ENCODE measurements at regions not wholly inside any gene's neighbourhood (a gene's known extent, or its start where the extent isn't known, plus 50 kb on each side); places are given as distances from the start of the nearest gene placed in this dataset.

GRCh38 chr12:103046154-103046553 lies 88.7 kb downstream of the ASCL1 start (continued):
- TF ChIP-seq SIX5 (IDR thresholded peaks at IDR 0.05; ENCODE audit: low read depth, low read length), result no peak

GRCh38 chr12:103050273-103050672 lies 92.8 kb downstream of the ASCL1 start:
- H3K9me3 ChIP-seq (ENCODE audit: insufficient read depth in 2 of 2, low read depth in 1 of 2, low read length in 1 of 2), result no peaks in the 10 kb centered on the region
- no peaks in the 10 kb centered on the region; a peak in 1 of 7 replicates for H3K4me1 ChIP-seq (replicated peaks in 1 of 4; ENCODE audit: control insufficient read depth in 3 of 4, insufficient read depth in 4 of 4, low read length in 3 of 4)
- no peak overlapping the region for H3K56ac ChIP-seq (replicated peaks; ENCODE audit: insufficient read length, low read depth, low read length)
- H3K27me3 ChIP-seq (replicated peaks in 1 of 4; ENCODE audit: control insufficient read depth in 3 of 4, extremely low read depth in 1 of 4, insufficient read depth in 3 of 4, low read length in 3 of 4), result no peaks in the 10 kb centered on the region
- H2AFZ ChIP-seq (ENCODE audit: low read length), result no peak overlapping the region
- H3K23me2 ChIP-seq (ENCODE audit: low read depth, low read length), result no peaks in the 10 kb centered on the region
- no peak overlapping the region for H2BK120ac ChIP-seq (replicated peaks; ENCODE audit: low read depth, low read length)
- H3K4me2 ChIP-seq (ENCODE audit: insufficient read depth in 1 of 2, low read depth in 2 of 2, low read length in 2 of 2), result no peak overlapping the region
- H2BK5ac ChIP-seq (ENCODE audit: low read depth, low read length), result no peak overlapping the region
- no peak overlapping the region for H2BK20ac ChIP-seq (ENCODE audit: low read length)
- H4K8ac ChIP-seq (ENCODE audit: extremely low read depth, insufficient read depth, low read length), result no peak overlapping the region
- H3K27ac ChIP-seq (ENCODE audit: low read depth, low read length), result no peak overlapping the region
- ChIA-PET CTCF (ENCODE audit: partially characterized antibody) (interaction anchor here (1.3 kb wide), 1 partner anchor 102 kb away, joined by 3 read pairs; no protein-coding TSS in a partner anchor), POLR2A (ENCODE audit: partially characterized antibody) (no interaction called here)
- no peak overlapping the region for H4K91ac ChIP-seq (replicated peaks; ENCODE audit: insufficient read length, low read length)
- H4K20me1 ChIP-seq (replicated peaks in 1 of 2; ENCODE audit: control insufficient read depth in 1 of 2, insufficient read depth in 2 of 2, low read length in 2 of 2), result no peaks in the 10 kb centered on the region
- H3K4me3 ChIP-seq (ENCODE audit: extremely low read depth in 1 of 4, insufficient read depth in 2 of 4, low read depth in 3 of 4, low read length in 4 of 4), result no peak overlapping the region
- H3K4ac ChIP-seq (replicated peaks; ENCODE audit: insufficient read length, low read depth, low read length), result no peak overlapping the region
- H2AK5ac ChIP-seq (ENCODE audit: low read depth, low read length), result no peak overlapping the region
- H4K5ac ChIP-seq (ENCODE audit: insufficient read length, low read depth, low read length), result no peak overlapping the region
- no peaks in the 10 kb centered on the region for H3K79me2 ChIP-seq (ENCODE audit: control insufficient read depth in 1 of 2, insufficient read depth in 2 of 2, low read length in 2 of 2)
- H3K79me1 ChIP-seq (ENCODE audit: low read depth, low read length), result no peaks in the 10 kb centered on the region
- H3K23ac ChIP-seq (ENCODE audit: insufficient read length), result no peak overlapping the region
- H3K9ac ChIP-seq (replicated peaks in 1 of 4; ENCODE audit: extremely low read depth in 1 of 4, low read depth in 3 of 4, low read length in 3 of 4), result no peak overlapping the region
- no peak for FAIRE-seq
- no peak overlapping the region for H2BK15ac ChIP-seq (ENCODE audit: low read length)
- no peak overlapping the region for H3K18ac ChIP-seq (ENCODE audit: extremely low read depth, low read length)
- H3K14ac ChIP-seq (ENCODE audit: insufficient read length), result no peak overlapping the region
- WGBS, 2 experiments (ENCODE audit: extremely low coverage in 1 of 2, insufficient coverage in 1 of 2, insufficient read length in 1 of 2, insufficient replicate concordance in 2 of 2, low coverage in 1 of 2, low lambda C conversion rate in 2 of 2, missing lambda C conversion rate in 1 of 2), result 84% methylated on average over 4 of the region's 4 CpGs; no CpG with 5 or more reads in 1 of the 2 experiments
- H2BK12ac ChIP-seq (ENCODE audit: low read depth, low read length), result no peak overlapping the region
- no peak for DNase-seq (ENCODE audit: low read depth in 1 of 2, low spot score in 2 of 2)
- H3K36me3 ChIP-seq (ENCODE audit: control insufficient read depth in 2 of 4, insufficient read depth in 4 of 4, low read length in 3 of 4), result no peaks in the 10 kb centered on the region
- TF ChIP-seq EGR1 (IDR thresholded peaks at IDR 0.05; ENCODE audit: borderline replicate concordance, low read depth, low read length) (no peak), GABPA (IDR thresholded peaks at IDR 0.05; ENCODE audit: borderline replicate concordance, insufficient read depth, low read length) (no peak), JUND (IDR thresholded peaks at IDR 0.05; ENCODE audit: low read length) (no peak), SP2 (IDR thresholded peaks at IDR 0.05; ENCODE audit: low read length) (no peak), CHD2 (IDR thresholded peaks at IDR 0.05; ENCODE audit: low read length) (no peak), SP1 (IDR thresholded peaks at IDR 0.05; ENCODE audit: low read depth, low read length) (no peak), EZH2 (IDR thresholded peaks at IDR 0.05; ENCODE audit: low read depth, low read length, severe bottlenecking) (no peak), E2F6 (IDR thresholded peaks at IDR 0.05) (no peak), BRCA1 (IDR thresholded peaks at IDR 0.05; ENCODE audit: low read depth, low read length) (no peak), SUZ12 (IDR thresholded peaks at IDR 0.05; ENCODE audit: low read length) (no peak), ATF2 (IDR thresholded peaks at IDR 0.05; ENCODE audit: low read length) (no peak)
